Islet precursor cell (in vitro differentiated cells): ENCODE measurements at regions not wholly inside any gene's neighbourhood (a gene's known extent, or its start where the extent isn't known, plus 50 kb on each side); places are given as distances from the start of the nearest gene placed in this dataset.

Experiments
- DNase-seq: peaks from one replicate; pipeline ENCODE4 v3.0.0-alpha.2; 2018

- no peak for DNase-seq
Observed at GRCh38 chr6:94511502-94512088, 1065.7 kb upstream of the MANEA start.

GRCh38 chr6:94510877-94511276, 1066.5 kb upstream of the MANEA start:
- peak; percentile 43 for DNase-seq

DNA sequence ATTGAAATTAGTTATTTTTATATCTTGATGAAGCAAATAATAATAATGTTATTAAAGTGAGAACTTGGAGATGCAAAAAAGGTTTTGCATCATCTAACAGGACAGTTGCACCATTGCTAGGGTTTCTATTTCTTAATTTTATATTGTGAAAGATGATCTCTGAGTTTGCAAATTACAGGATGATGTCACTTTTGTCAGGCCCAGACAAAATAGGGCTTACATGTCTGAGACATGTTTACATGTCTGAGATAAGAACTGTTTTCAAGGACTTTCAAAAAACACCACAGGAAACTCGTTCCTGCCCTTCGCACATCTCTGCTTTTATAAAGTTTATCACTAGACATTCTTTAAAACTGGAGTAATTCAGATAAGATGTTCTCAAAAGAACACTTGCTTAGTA, 1075.8 kb upstream of the MANEA start:
- DNase-seq: no peak

- no peak for DNase-seq
Observed at GRCh38 chr6:94498099-94498498, 1078.7 kb upstream of the EPHA7 start.

DNA sequence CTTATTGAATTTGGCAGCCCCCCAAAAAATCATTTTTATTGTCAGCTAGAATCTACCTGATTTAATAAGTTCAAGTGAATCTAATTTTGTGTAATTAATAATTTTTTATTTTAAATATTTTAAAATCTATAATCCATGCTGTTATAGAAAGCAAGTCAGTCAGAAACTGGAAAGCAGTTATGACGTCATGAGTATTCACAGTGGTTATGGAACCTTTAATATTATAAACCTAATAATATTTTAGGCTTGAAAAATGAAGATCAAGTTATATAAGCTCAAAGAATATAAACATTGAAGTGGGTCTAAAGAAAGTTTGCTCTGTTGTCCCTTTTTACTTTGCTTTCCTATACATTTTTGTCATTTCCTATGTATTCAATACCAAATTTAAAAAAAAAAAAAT, 1075.1 kb upstream of the EPHA7 start:
- DNase-seq: no peak

DNA sequence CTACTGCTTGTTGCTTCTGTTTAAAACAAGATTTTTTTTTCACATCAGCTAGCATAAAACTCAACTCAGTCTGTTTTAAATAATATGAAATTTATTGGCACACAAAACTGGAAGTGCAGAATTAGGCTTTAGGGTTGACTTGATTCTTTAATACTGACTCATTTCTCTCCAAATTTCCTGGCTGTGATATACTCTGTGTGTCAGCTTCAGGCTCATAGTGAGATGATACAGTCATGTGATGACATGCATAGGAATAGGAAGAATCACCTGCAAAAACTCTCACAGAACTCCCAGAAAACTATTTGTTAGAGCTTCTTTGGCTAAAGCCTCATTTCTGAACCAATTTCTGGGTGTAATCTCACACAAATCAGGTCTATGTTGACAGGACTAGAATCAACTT, 1068.0 kb upstream of the EPHA7 start:
- no peak for DNase-seq

DNA sequence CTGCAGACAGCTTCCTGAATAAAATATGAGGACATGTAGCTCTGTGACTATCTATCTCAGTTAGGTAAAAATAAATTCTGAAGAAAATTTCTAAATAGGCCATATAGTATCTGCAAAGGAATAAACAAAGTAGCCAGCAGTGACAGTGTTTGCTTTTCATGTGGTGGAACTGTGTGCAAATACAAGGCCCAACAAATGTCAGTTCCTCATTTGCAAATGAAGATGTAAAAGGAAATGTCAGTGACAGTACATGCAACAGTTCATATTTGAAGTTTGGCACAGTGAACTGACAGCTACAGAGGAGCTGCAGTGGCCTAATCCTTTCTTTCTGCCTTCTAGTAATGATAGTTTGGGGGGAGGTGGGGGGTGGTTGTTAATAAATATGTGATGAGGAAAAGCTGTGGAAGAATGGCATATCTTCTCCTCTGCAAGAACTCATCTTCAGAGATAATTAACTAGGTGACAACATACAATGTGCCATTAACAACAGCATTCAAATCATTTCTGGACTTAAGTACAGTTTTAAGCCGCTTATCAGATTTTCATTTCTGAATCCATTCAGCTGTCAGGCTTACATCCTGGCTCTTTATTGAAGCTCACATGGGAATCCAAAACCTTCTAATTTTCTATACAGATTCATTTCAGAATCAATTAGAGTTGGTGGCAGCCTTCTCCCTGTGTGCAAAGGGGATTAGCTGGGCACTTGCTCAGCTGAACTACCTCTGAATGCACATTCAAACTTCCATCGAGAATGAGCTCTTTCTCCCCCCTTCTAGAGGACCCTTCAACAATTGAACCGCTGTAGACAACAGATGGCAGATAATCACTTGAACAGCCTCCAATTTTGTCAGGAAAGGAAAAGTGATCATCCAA, 1059.0 kb upstream of the EPHA7 start:
- no peak for DNase-seq

DNA sequence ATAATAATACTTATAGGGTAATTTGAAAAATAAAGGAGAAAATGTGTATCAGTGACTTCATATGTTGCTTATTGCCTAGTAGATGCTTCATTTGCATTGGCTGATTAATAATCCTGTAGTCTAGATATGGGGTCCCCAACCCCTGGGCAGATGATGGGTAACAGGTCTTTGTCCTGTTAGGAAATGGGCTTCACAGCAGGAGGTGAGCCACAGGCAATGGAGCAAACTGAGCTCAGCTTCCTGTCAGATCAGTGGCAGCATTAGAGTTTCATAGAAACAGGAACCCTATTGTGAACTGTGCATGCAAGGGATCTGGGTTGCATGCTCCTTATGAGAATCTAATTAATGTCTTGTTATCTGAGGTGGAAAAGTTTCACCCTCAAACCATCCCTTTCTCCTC, 1049.5 kb upstream of the EPHA7 start:
- DNase-seq: no peak

GRCh38 chr6:94464018-94464510, 1044.7 kb upstream of the EPHA7 start:
- DNase-seq: no peak

- DNase-seq: no peak
Observed at GRCh38 chr6:94463306-94463705, 1043.9 kb upstream of the EPHA7 start.

DNA sequence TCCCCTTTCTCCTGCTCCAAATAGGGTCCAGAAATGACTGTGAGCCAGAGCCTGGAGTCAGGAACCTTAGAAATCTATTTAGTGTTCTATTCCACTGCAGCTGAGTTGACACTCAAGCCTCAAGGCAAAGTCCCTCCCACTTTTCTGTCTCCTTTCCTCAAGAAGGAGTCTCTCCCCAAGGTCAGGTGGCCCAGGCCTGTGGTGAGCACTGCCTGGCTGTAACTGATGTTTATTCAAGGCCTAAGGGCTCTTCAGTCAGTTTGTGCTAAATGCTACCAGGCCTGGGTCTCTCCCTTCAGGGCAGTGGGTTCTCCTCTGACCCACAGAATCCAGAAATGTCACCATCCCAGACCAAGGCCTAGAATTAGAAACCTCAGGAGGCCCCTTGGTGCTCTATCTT, 1042.9 kb upstream of the EPHA7 start:
- peak; percentile 61 for DNase-seq

DNA sequence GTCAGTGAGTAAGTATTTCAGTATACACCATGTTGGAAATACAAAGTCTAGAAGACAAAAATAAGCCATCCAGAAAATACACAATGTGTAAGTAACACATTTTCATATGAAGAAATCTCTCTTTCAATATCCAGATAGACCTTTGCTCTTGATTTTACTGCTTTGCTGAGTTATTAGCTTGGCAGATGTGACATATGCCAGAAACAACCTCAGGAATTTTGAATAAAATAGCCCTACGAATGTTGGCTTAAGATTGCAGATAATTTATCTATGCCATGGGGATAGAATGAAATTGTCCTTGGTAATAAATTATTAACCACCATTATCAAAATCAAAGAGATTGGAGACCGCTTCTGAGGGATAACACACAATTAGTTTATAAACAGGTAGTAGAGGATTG, 1036.9 kb upstream of the EPHA7 start:
- no peak for DNase-seq

GRCh38 chr6:94454231-94454630, 1034.9 kb upstream of the EPHA7 start:
- no peak for DNase-seq

DNA sequence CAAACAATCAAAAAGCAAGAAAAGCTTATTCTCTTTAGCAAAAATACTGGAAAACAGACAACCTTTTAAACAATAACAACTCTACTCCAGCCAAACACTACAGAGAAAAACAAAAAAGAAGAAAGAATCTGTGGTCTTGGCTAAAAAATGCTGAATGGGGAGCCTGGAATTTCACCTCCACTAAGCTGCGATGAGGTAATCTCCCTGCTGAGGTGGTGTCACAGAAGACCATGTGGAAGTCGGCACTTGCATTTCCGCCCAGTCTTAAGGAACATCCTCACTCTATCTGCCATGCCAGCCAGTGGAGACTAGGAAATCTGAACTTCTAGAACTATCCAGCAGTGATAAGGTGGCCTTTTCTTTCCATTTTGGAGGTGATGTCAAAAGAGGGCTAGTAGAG, 1026.8 kb upstream of the EPHA7 start:
- DNase-seq: no peak

DNA sequence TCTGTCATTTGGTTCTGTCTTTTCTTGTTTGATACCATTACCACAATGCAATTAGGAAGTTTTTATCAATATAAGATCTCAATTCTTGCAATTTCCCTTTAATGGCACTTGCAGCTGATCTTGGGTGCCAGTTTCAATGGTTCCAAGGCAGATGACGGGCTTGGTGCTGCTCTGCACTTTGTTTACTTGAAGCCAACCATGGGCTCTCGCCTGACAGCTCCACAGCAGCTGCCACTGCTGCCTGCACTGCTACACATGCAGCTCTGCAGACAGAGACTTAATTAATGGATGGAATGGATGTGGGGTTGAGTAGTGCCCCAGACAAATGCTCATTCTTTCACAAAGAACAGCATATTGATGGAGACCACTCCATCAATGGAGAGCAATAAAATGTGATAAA, 1024.3 kb upstream of the EPHA7 start:
- DNase-seq: no peak

GRCh38 chr6:94424692-94425091, 1005.3 kb upstream of the EPHA7 start:
- DNase-seq: no peak

GRCh38 chr6:94417363-94417762, 998.0 kb upstream of the EPHA7 start:
- no peak for DNase-seq

DNA sequence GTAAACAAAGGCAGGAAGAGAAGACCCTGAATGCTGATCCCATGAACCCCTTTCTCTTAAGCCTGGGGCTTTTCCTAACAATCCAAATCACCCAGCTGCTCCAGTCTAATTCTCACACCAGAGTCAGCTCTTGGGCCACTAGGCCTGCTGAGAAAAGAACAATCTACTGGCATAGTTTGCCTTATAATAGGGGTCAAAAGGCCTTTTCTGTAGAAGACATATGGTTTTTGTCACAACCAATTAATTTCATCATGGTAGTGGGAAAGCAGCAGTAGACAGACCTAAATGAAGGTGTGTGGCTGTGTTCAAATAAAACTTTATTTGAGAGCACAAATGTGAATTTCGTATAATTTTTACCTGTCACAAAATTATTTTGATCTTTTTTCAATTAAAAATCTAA, 994.7 kb upstream of the EPHA7 start:
- DNase-seq: no peak

DNA sequence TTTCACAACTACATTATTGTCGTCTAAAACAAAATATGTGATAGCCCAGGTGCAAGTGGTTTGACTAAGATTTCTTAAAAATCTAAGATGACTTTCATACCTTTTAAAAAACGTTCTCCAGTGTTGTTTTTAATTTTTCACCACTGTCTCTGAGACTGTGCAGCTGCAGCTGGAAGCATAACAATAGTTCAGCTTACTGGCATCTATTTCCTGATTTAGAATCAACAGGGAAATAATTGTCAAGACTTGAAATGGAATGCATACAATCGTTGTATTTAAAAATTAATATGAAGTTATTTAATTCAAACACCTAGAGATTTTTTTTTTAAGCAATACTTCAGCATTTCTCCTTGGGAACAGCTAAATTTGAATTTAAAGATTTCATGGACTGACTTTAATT, 982.0 kb upstream of the EPHA7 start:
- DNase-seq: no peak

GRCh38 chr6:94394822-94395221, 975.5 kb upstream of the EPHA7 start:
- no peak for DNase-seq

DNA sequence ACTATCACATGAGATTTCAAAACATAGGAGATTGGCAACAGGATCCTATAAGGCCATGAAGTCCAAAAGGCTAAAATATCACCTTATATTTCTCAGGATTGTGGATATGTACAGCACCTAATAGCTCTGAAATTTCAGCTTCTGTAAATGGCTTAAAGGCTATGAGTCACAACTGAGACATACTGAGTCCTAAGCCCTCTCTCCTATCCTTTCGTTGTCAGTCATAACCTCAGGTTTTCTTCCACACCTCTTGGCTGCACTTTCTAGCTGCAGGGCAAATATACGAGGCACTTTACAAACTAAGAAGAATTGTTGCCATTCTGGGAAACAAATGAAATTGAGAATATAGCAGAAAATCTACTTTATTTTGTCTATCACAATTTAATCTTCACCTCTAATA, 969.9 kb upstream of the EPHA7 start:
- no peak for DNase-seq

GRCh38 chr6:94377835-94378234, 958.5 kb upstream of the EPHA7 start:
- DNase-seq: no peak

GRCh38 chr6:94376876-94377275, 957.5 kb upstream of the EPHA7 start:
- no peak for DNase-seq

- DNase-seq: no peak
Observed at GRCh38 chr6:94372229-94372628, 952.9 kb upstream of the EPHA7 start.

DNA sequence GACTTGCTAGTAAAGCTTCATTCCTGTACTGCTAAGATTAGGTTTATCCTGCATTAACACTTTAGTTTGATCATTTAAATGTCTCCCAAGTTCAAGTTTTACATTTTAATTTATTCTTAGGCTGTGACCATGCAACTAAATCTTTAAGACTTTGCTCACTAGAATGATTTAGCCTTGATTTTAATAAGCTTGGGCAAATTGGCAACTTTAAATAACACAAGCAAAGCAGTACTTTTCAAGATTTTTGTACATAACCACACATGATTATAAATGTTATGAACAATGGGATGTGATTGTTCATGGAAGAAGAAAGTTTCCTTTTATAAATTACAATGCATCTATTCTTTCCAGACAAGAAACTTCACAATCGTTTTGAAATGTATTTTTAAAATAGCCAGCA, 948.0 kb upstream of the EPHA7 start:
- no peak for DNase-seq
